Left ventricle myocardium inferior (tissue), 1 donor: ENCODE measurements at regions not wholly inside any gene's neighbourhood (a gene's known extent, or its start where the extent isn't known, plus 50 kb on each side); places are given as distances from the start of the nearest gene placed in this dataset.

Experiments used
- DNase-seq: peaks from one replicate; pipeline ENCODE4 v3.0.0-alpha.2; 2020
- H3K27ac ChIP-seq: fragments of 200-600 bp; replicated peaks from 2 replicates; pipeline ENCODE4 v1.8.0; 2021
- H3K27me3 ChIP-seq: fragments of 200-600 bp; 2 replicates; pipeline ENCODE4 v1.8.0; 2021; ENCODE audit warnings: low read depth
- H3K36me3 ChIP-seq: fragments of 200-600 bp; 2 replicates; pipeline ENCODE4 v1.8.0; 2021
- H3K4me1 ChIP-seq: fragments of 200-600 bp; 2 replicates; pipeline ENCODE4 v1.8.0; 2021
- H3K4me3 ChIP-seq: fragments of 200-600 bp; 2 replicates; pipeline ENCODE4 v1.8.0; 2021; ENCODE audit warnings: mild to moderate bottlenecking, moderate library complexity
- H3K9me3 ChIP-seq: fragments of 200-600 bp; replicated peaks from 2 replicates; pipeline ENCODE4 v1.8.0; 2021
- CTCF ChIP-seq: fragments of 200-600 bp; IDR thresholded peaks from 2 replicates; pipeline ENCODE4 v1.8.0; 2021; ENCODE audit warnings: antibody characterized with exemption, mild to moderate bottlenecking, borderline replicate concordance
- intact Hi-C: fragments of 100-400 bp; cut with micrococcal nuclease; formaldehyde crosslinking; loops from one replicate; pipeline ENCODE4 v1.11.0; 2022
- donor health status: DM: no; HTN: yes; CAD: no; lungs with severe emphysema.

- Histone ChIP-seq H3K36me3 (no peaks in the 10 kb centered on the region), H3K27ac (no peak overlapping the region), H3K4me1 (no peaks in the 10 kb centered on the region), H3K9me3 (peaks cover 7% of the 10 kb centered on the region), H3K27me3 (no peaks in the 10 kb centered on the region), H3K4me3 (no peak overlapping the region)
- no peak for DNase-seq
- intact Hi-C loops = no loop called here
- TF ChIP-seq CTCF = no peak
Observed at GRCh38 chr11:105269862-105270261, 130.3 kb upstream of the CARD18 start.

- DNase-seq = no peak
- H3K9me3 ChIP-seq = peaks cover 7% of the 10 kb centered on the region
- H3K36me3 ChIP-seq = no peaks in the 10 kb centered on the region
- TF ChIP-seq CTCF = no peak
- H3K4me1 ChIP-seq = no peaks in the 10 kb centered on the region
- H3K27ac ChIP-seq = peak overlapping the region; percentile 14
- H3K4me3 ChIP-seq = peak overlapping the region; percentile 31
- intact Hi-C loops = no loop called here
- H3K27me3 ChIP-seq = no peaks in the 10 kb centered on the region
Observed at GRCh38 chr11:105268404-105269062, 129.0 kb upstream of the CARD18 start.

DNA sequence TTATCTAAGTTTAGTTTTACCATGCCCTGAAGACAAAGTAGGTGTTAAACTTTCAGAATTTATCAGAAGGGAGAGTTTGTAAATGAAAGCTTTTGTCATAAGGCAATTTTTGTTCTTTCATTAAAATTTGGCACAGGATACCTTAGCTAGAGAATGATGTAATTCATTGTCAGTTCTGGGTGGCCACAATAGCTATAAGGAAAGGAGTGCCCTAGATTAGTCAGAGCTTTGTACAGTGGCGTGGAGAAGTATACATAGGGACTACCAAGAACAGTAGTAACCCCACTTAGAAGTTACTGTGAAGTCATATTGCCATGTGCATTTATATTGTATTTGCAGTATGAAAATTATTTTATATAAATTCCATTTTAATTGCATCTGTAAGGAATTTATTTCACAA lies 126.3 kb upstream of the CARD18 start:
- intact Hi-C loops = no loop called here
- no peak overlapping the region for H3K27ac ChIP-seq
- no peaks in the 10 kb centered on the region for H3K9me3 ChIP-seq
- H3K4me3 ChIP-seq = no peak overlapping the region
- DNase-seq = no peak
- TF ChIP-seq CTCF = no peak
- no peaks in the 10 kb centered on the region for H3K36me3 ChIP-seq
- no peaks in the 10 kb centered on the region for H3K4me1 ChIP-seq
- no peaks in the 10 kb centered on the region for H3K27me3 ChIP-seq

- Histone ChIP-seq H3K9me3 (no peaks in the 10 kb centered on the region), H3K4me1 (no peaks in the 10 kb centered on the region), H3K27ac (no peak overlapping the region), H3K4me3 (no peak overlapping the region), H3K36me3 (no peaks in the 10 kb centered on the region), H3K27me3 (no peaks in the 10 kb centered on the region)
- no peak for DNase-seq
- no peak for TF ChIP-seq CTCF
- intact Hi-C loops = no loop called here
Observed at GRCh38 chr11:105260976-105261375, 121.4 kb upstream of the CARD18 start.

- TF ChIP-seq CTCF = no peak
- no peak overlapping the region for H3K4me3 ChIP-seq
- no peaks in the 10 kb centered on the region for H3K27me3 ChIP-seq
- intact Hi-C loops = no loop called here
- H3K27ac ChIP-seq = no peak overlapping the region
- DNase-seq = no peak
- peaks cover 24% of the 10 kb centered on the region for H3K4me1 ChIP-seq
- no peaks in the 10 kb centered on the region for H3K36me3 ChIP-seq
- H3K9me3 ChIP-seq = no peaks in the 10 kb centered on the region
Observed at GRCh38 chr11:105245781-105246315, 106.3 kb upstream of the CARD18 start.
